BLaER1 treated with 17β-estradiol and CSF1 and Interleukin-3, amounts not matched to agents 10 nM and 100 nM (cell line): ENCODE measurements at regions not wholly inside any gene's neighbourhood (a gene's known extent, or its start where the extent isn't known, plus 50 kb on each side); places are given as distances from the start of the nearest gene placed in this dataset.

ENCODE experiments used
- H3K27ac ChIP-seq, 11 experiments: shearing (Covaris generic); formaldehyde crosslinking; 2 replicates each; pipeline ENCODE4 v1.8.1; 2022
- H3K27me3 ChIP-seq, 11 experiments: shearing (Covaris generic); formaldehyde crosslinking; 2 replicates each; pipeline ENCODE4 v1.8.1; 2022
- H3K36me3 ChIP-seq, 11 experiments: shearing (Covaris generic); formaldehyde crosslinking; 2 replicates each; pipeline ENCODE4 v1.8.1; 2022
- H3K4me1 ChIP-seq, 10 experiments: shearing (Covaris generic); formaldehyde crosslinking; 2 replicates each; pipeline ENCODE4 v1.8.1; 2022
- H3K4me2 ChIP-seq, 11 experiments: shearing (Covaris generic); formaldehyde crosslinking; 2 replicates each; pipeline ENCODE4 v1.8.1; 2022
- H3K4me3 ChIP-seq, 10 experiments: shearing (Covaris generic); formaldehyde crosslinking; 2 replicates each; pipeline ENCODE4 v1.8.1; 2022
- H3K9ac ChIP-seq, 11 experiments: shearing (Covaris generic); formaldehyde crosslinking; 2 replicates each; pipeline ENCODE4 v1.8.1; 2022
- H3K9me3 ChIP-seq, 11 experiments: shearing (Covaris generic); formaldehyde crosslinking; replicated peaks in 1 of 11; 2 replicates each; pipeline ENCODE4 v1.8.1; 2022
- H4K20me1 ChIP-seq, 11 experiments: shearing (Covaris generic); formaldehyde crosslinking; 2 replicates each; pipeline ENCODE4 v1.8.1; 2022
- Cebpa-rat ChIP-seq, 11 experiments: shearing (Covaris generic); IDR thresholded peaks; 2 replicates each; pipeline ENCODE4 v1.8.1; 2022

DNA sequence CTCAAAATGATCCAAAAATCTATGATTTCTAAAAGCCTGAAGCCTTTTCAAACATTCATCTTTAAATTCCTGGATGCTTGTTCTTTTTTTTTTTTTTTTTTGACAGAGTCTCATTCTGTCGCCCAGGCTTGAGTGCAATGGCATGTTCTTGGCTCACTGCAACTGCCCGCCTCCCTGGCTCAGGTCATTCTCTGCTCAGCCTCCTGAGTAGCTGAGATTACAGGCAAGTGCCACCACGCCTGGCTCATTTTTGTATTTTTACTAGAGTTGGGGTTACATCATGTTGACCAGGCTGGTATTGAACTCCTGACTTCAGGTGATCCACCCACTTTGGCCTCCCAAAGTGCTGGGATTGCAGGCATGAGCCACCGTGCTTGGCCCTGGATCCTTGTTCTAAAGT lies 649.5 kb downstream of the XIRP2 start:
- no peaks in the 10 kb centered on the region for H3K27me3 ChIP-seq
- no peak overlapping the region for H3K9ac ChIP-seq
- H3K36me3 ChIP-seq, result no peaks in the 10 kb centered on the region
- no peak overlapping the region for H3K27ac ChIP-seq
- no peaks in the 10 kb centered on the region for H3K9me3 ChIP-seq
- no peak overlapping the region for H3K4me2 ChIP-seq
- H4K20me1 ChIP-seq, result no peaks in the 10 kb centered on the region
- H3K4me3 ChIP-seq, result no peak overlapping the region
- H3K4me1 ChIP-seq, result no peaks in the 10 kb centered on the region
- no peak for TF ChIP-seq Cebpa-rat (IDR thresholded peaks at IDR 0.05)

- no peak for TF ChIP-seq Cebpa-rat (IDR thresholded peaks at IDR 0.05)
- Histone ChIP-seq H3K27me3 (no peaks in the 10 kb centered on the region), H3K4me2 (no peak overlapping the region), H3K9ac (no peak overlapping the region), H3K4me3 (no peak overlapping the region), H3K4me1 (no peaks in the 10 kb centered on the region), H3K9me3 (no peaks in the 10 kb centered on the region), H3K36me3 (no peaks in the 10 kb centered on the region), H4K20me1 (no peaks in the 10 kb centered on the region), H3K27ac (no peak overlapping the region)
Measured at GRCh38 chr2:167534443-167534842, 646.2 kb downstream of the XIRP2 start.

DNA sequence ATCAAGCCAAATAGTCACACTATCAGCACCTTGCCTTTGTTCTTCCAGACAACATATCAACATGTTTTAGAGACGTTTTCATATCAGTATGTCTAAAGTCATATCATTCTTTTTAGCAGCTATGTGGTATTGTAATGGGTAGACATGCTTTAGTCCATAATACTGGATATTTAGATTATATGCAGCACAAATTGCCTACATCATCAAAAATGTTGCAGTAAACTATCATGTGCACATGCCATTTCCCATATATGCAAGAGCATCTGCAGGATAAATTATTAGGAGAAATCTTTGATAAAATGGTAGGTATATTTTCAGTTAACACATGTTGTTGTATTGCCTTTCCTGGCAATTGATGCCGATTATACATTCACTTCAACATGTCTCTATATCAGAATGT lies 636.5 kb downstream of the XIRP2 start:
- Histone ChIP-seq H4K20me1 (no peaks in the 10 kb centered on the region), H3K27ac (no peak overlapping the region), H3K4me1 (no peaks in the 10 kb centered on the region), H3K36me3 (no peaks in the 10 kb centered on the region), H3K27me3 (no peaks in the 10 kb centered on the region), H3K4me2 (no peak overlapping the region), H3K9ac (no peak overlapping the region), H3K4me3 (no peak overlapping the region), H3K9me3 (no peaks in the 10 kb centered on the region)
- no peak for TF ChIP-seq Cebpa-rat (IDR thresholded peaks at IDR 0.05)

GRCh38 chr2:167510071-167510759 lies 621.9 kb downstream of the XIRP2 start:
- no peak for TF ChIP-seq Cebpa-rat (IDR thresholded peaks at IDR 0.05)
- Histone ChIP-seq H3K4me3 (no peak overlapping the region), H4K20me1 (no peaks in the 10 kb centered on the region), H3K4me2 (no peak overlapping the region), H3K27ac (no peak overlapping the region), H3K36me3 (no peaks in the 10 kb centered on the region), H3K9ac (no peak overlapping the region), H3K27me3 (no peaks in the 10 kb centered on the region), H3K4me1 (no peaks in the 10 kb centered on the region), H3K9me3 (no peaks in the 10 kb centered on the region)

DNA sequence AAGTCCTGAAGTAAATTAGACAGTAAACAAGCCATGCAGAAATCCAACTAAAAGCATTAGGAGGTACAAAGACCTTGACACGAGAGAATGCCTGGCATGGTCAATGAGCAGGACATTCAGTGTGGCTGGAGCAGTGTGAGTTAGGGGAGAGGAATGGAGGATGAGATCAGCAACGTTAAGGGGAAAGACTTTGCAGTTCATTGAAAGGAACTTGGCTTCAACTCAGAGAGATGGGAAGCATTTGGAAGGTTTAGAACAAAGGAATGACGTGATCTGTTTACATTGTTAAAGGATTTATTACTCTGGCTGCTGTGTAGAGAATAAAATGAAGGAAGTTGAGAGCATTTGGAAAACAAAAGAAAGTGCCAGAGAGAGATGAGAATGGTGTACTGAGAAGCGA lies 621.3 kb downstream of the XIRP2 start:
- no peak for TF ChIP-seq Cebpa-rat (IDR thresholded peaks at IDR 0.05)
- Histone ChIP-seq H3K9ac (no peak overlapping the region), H3K4me3 (no peak overlapping the region), H3K9me3 (no peaks in the 10 kb centered on the region), H3K4me2 (no peak overlapping the region), H3K36me3 (no peaks in the 10 kb centered on the region), H3K4me1 (no peaks in the 10 kb centered on the region), H3K27me3 (no peaks in the 10 kb centered on the region), H3K27ac (no peak overlapping the region), H4K20me1 (no peaks in the 10 kb centered on the region)

GRCh38 chr2:167508709-167509108 lies 620.4 kb downstream of the XIRP2 start:
- Histone ChIP-seq H3K4me2 (no peak overlapping the region), H3K9me3 (no peaks in the 10 kb centered on the region), H3K4me1 (no peaks in the 10 kb centered on the region), H3K9ac (no peak overlapping the region), H3K27me3 (no peaks in the 10 kb centered on the region), H4K20me1 (no peaks in the 10 kb centered on the region), H3K4me3 (no peak overlapping the region), H3K36me3 (no peaks in the 10 kb centered on the region), H3K27ac (no peak overlapping the region)
- no peak for TF ChIP-seq Cebpa-rat (IDR thresholded peaks at IDR 0.05)

DNA sequence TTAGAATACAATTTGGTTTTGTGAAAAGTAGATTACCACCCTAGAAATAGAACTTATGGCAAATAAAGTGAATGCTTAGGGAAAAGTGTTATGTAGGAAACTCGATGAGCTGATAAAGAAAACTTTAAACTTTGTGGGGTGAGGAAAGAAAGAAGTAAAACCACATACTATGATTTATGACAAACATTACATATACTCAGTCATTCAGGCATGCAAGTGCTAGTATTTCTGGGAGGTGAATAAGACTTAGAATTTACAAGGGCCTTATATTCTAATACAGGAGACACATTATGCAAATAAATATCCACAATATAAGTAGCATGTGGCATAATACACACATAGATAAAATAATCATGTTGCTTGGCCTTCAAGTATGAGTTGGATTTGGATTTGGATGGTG lies 618.1 kb downstream of the XIRP2 start:
- H3K4me2 ChIP-seq, result no peak overlapping the region

DNA sequence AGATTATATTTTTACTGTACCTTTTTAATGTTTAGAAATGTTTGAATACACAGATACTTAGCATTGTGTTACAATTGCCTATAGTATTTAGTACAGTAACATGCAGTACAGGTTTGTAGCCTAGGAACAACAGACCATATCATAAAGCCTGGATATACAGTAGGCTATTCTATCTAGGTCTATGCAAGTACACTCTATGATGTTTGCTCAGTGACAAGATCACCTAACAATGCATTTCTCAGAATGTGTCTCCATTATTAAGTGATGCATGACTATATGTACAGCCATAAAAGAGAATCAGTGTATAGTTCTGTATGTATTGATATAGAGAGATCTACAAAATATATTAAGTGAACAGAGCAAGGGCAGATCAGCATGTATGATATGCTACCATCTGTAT lies 616.4 kb downstream of the XIRP2 start:
- H3K4me3 ChIP-seq, result no peak overlapping the region

More for the DNA sequence above, 618.1 kb downstream of the XIRP2 start:
- Histone ChIP-seq H3K36me3 (no peaks in the 10 kb centered on the region), H3K27me3 (no peaks in the 10 kb centered on the region), H3K4me3 (no peak overlapping the region), H3K27ac (no peak overlapping the region), H3K9me3 (no peaks in the 10 kb centered on the region), H3K9ac (no peak overlapping the region), H3K4me1 (no peaks in the 10 kb centered on the region), H4K20me1 (no peaks in the 10 kb centered on the region)
- no peak for TF ChIP-seq Cebpa-rat (IDR thresholded peaks at IDR 0.05)

DNA sequence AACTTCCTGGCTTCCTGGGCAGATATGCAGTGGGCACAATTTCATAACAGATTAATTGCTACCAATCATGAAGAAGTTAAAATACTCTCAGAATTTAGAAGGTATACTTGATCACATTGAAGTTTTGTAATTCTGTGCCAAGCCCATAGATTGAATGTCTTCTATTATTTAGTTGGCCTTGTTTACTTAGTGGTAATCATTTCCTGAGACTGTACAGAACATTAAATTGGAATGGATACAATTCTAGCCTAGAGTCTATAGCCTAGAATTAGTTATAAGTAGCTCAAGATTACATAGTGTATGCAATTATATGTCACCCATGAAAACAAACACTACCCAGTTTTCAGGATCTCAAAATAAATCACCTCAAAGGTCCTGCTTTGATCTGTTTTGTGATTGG lies 615.8 kb downstream of the XIRP2 start:
- no peak overlapping the region for H3K4me3 ChIP-seq
- H3K9ac ChIP-seq, result no peak overlapping the region
- H3K4me2 ChIP-seq, result no peak overlapping the region
- no peaks in the 10 kb centered on the region for H3K36me3 ChIP-seq
- no peaks in the 10 kb centered on the region for H3K27me3 ChIP-seq
- H3K9me3 ChIP-seq, result no peaks in the 10 kb centered on the region
- no peaks in the 10 kb centered on the region for H4K20me1 ChIP-seq
- TF ChIP-seq Cebpa-rat (IDR thresholded peaks at IDR 0.05), result no peak
- H3K4me1 ChIP-seq, result no peaks in the 10 kb centered on the region
- H3K27ac ChIP-seq, result no peak overlapping the region

More for the DNA sequence above, 616.4 kb downstream of the XIRP2 start:
- no peak for TF ChIP-seq Cebpa-rat (IDR thresholded peaks at IDR 0.05)
- Histone ChIP-seq H3K27ac (no peak overlapping the region), H3K4me2 (no peak overlapping the region), H3K4me1 (no peaks in the 10 kb centered on the region), H4K20me1 (no peaks in the 10 kb centered on the region), H3K36me3 (no peaks in the 10 kb centered on the region), H3K27me3 (no peaks in the 10 kb centered on the region), H3K9me3 (no peaks in the 10 kb centered on the region), H3K9ac (no peak overlapping the region)

DNA sequence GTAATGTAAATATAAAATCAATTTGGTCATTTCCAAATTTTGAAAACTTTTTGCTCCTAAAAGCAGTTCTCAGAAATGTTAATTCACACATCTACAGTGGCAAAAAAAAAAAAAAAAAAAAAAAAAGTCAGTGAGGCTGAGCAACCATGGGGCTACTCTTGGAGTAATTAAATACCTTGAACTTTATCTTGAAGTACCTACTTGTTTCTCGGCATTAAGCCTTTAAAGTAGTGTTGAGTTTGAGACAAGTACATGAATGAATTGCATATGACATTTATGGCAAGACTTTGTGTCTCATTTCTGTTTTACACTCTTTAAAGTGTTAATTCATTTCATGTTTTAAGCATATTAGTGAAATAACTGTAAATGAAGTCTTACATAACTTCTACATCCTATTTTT lies 613.3 kb downstream of the XIRP2 start:
- Histone ChIP-seq H3K4me3 (no peak overlapping the region), H3K27me3 (no peaks in the 10 kb centered on the region), H3K9me3 (no peaks in the 10 kb centered on the region), H3K27ac (no peak overlapping the region), H3K4me1 (no peaks in the 10 kb centered on the region), H4K20me1 (no peaks in the 10 kb centered on the region), H3K4me2 (no peak overlapping the region), H3K9ac (no peak overlapping the region), H3K36me3 (no peaks in the 10 kb centered on the region)
- no peak for TF ChIP-seq Cebpa-rat (IDR thresholded peaks at IDR 0.05)
